Effector memory CD8-positive, alpha-beta T cell (primary cell): ENCODE measurements at regions not wholly inside any gene's neighbourhood (a gene's known extent, or its start where the extent isn't known, plus 50 kb on each side); places are given as distances from the start of the nearest gene placed in this dataset.

ENCODE experiments used
- ATAC-seq: fragments of 150-1000 bp; cut with Tn5 transposase; replicated peaks from 2 replicates; pipeline ENCODE4 v1.10.0; 2021; ENCODE audit warnings: mild to moderate bottlenecking, moderate library complexity
- DNase-seq, 3 experiments: peaks; one replicate each; pipeline ENCODE4 v3.0.0; 2021
- H3K27ac Mint-ChIP-seq, 2 donors: one replicate each; pipeline ENCODE4 v1.8.0; 2022; ENCODE audit warnings: mild to moderate bottlenecking in 2 of 2, mixed read lengths in 2 of 2, moderate library complexity in 2 of 2
- H3K27me3 Mint-ChIP-seq, 2 donors: one replicate each; pipeline ENCODE4 v1.8.0; 2022; ENCODE audit warnings: mixed read lengths in 2 of 2
- H3K36me3 Mint-ChIP-seq: one replicate; pipeline ENCODE4 v1.8.0; 2022; ENCODE audit warnings: mild to moderate bottlenecking, moderate library complexity, mixed read lengths; ENCODE audit not compliant: insufficient read depth
- H3K4me1 Mint-ChIP-seq, 2 donors: one replicate each; pipeline ENCODE4 v1.8.0; 2022; ENCODE audit warnings: low read depth in 2 of 2, mixed read lengths in 2 of 2
- H3K4me3 Mint-ChIP-seq, 2 donors: one replicate each; pipeline ENCODE4 v1.8.0; 2022; ENCODE audit warnings: mild to moderate bottlenecking in 2 of 2, mixed read lengths in 2 of 2, moderate library complexity in 2 of 2
- H3K9me3 Mint-ChIP-seq, 2 donors: one replicate each; pipeline ENCODE4 v1.8.0; 2022; ENCODE audit warnings: mixed read lengths in 2 of 2

- Mint-ChIP-seq H3K9me3 (no peaks in the 10 kb centered on the region), H3K27me3 (peaks cover 10 to 11% of the 10 kb centered on the region in 2 donors), H3K4me3 (no peak overlapping the region), H3K36me3 (no peaks in the 10 kb centered on the region), H3K27ac (no peak overlapping the region), H3K4me1 (no peaks in the 10 kb centered on the region)
- no peak for ATAC-seq
- DNase-seq: no peak
Measured at GRCh38 chr3:106640353-106640752, 736.9 kb upstream of the CCDC54 start.

GRCh38 chr3:106642161-106642560 is 735.1 kb upstream of the CCDC54 start:
- H3K27ac Mint-ChIP-seq: no peak overlapping the region
- H3K4me3 Mint-ChIP-seq: no peak overlapping the region
- H3K4me1 Mint-ChIP-seq: no peaks in the 10 kb centered on the region

GRCh38 chr3:106643684-106644161 is 733.5 kb upstream of the CCDC54 start:
- Mint-ChIP-seq H3K27ac (no peak overlapping the region), H3K4me1 (no peaks in the 10 kb centered on the region), H3K9me3 (no peaks in the 10 kb centered on the region), H3K4me3 (no peak overlapping the region), H3K27me3 (peaks cover 11 to 26% of the 10 kb centered on the region in 2 donors), H3K36me3 (no peaks in the 10 kb centered on the region)
- DNase-seq (no peak), ATAC-seq (no peak)

More at GRCh38 chr3:106642161-106642560, 735.1 kb upstream of the CCDC54 start:
- peaks cover 11 to 17% of the 10 kb centered on the region in 2 donors for H3K27me3 Mint-ChIP-seq
- no peak for DNase-seq
- no peaks in the 10 kb centered on the region for H3K36me3 Mint-ChIP-seq
- no peak for ATAC-seq
- H3K9me3 Mint-ChIP-seq: no peaks in the 10 kb centered on the region

- Mint-ChIP-seq H3K4me1 (no peaks in the 10 kb centered on the region), H3K27ac (no peak overlapping the region), H3K27me3 (no peaks in the 10 kb centered on the region), H3K4me3 (no peak overlapping the region), H3K9me3 (no peaks in the 10 kb centered on the region), H3K36me3 (no peaks in the 10 kb centered on the region)
- DNase-seq (no peak), ATAC-seq (no peak)
Measured at GRCh38 chr3:106673926-106674569, 703.2 kb upstream of the CCDC54 start.

GRCh38 chr3:106675451-106675850 is 701.8 kb upstream of the CCDC54 start:
- H3K36me3 Mint-ChIP-seq: no peaks in the 10 kb centered on the region
- H3K9me3 Mint-ChIP-seq: no peaks in the 10 kb centered on the region
- no peak for ATAC-seq
- H3K27ac Mint-ChIP-seq: no peak overlapping the region
- H3K4me3 Mint-ChIP-seq: no peak overlapping the region
- no peaks in the 10 kb centered on the region for H3K4me1 Mint-ChIP-seq
- DNase-seq: no peak
- peaks cover 8% of the 10 kb centered on the region in 2 donors for H3K27me3 Mint-ChIP-seq

GRCh38 chr3:106678657-106679390 is 698.4 kb upstream of the CCDC54 start:
- H3K9me3 Mint-ChIP-seq: no peaks in the 10 kb centered on the region
- ATAC-seq (no peak), DNase-seq (no peak)
- no peaks in the 10 kb centered on the region for H3K36me3 Mint-ChIP-seq
- H3K27ac Mint-ChIP-seq: no peak overlapping the region
- no peak overlapping the region for H3K4me3 Mint-ChIP-seq
- H3K27me3 Mint-ChIP-seq: peaks cover 16 to 28% of the 10 kb centered on the region in 2 donors
- H3K4me1 Mint-ChIP-seq: no peaks in the 10 kb centered on the region

- no peaks in the 10 kb centered on the region for H3K9me3 Mint-ChIP-seq
- DNase-seq: no peak
- no peaks in the 10 kb centered on the region for H3K36me3 Mint-ChIP-seq
- ATAC-seq: no peak
- peaks cover 0 to 3% of the 10 kb centered on the region in 2 donors for H3K4me1 Mint-ChIP-seq
- H3K27me3 Mint-ChIP-seq: peaks cover 16 to 28% of the 10 kb centered on the region in 2 donors
- H3K4me3 Mint-ChIP-seq: no peak overlapping the region
- H3K27ac Mint-ChIP-seq: no peak overlapping the region
Measured at GRCh38 chr3:106683953-106684620, 693.2 kb upstream of the CCDC54 start.

- Mint-ChIP-seq H3K36me3 (no peaks in the 10 kb centered on the region), H3K27me3 (peaks cover 5 to 17% of the 10 kb centered on the region in 2 donors), H3K4me3 (no peak overlapping the region), H3K27ac (no peak overlapping the region), H3K4me1 (peaks cover 0 to 3% of the 10 kb centered on the region in 2 donors), H3K9me3 (no peaks in the 10 kb centered on the region)
- ATAC-seq (no peak), DNase-seq (no peak)
Measured at GRCh38 chr3:106685745-106686144, 691.5 kb upstream of the CCDC54 start.

GRCh38 chr3:106687905-106688304 is 689.3 kb upstream of the CCDC54 start:
- Mint-ChIP-seq H3K9me3 (no peaks in the 10 kb centered on the region), H3K27me3 (peaks cover 6 to 9% of the 10 kb centered on the region in 2 donors), H3K4me1 (peaks cover 0 to 3% of the 10 kb centered on the region in 2 donors), H3K27ac (no peak overlapping the region), H3K36me3 (no peaks in the 10 kb centered on the region), H3K4me3 (no peak overlapping the region)
- no peak for DNase-seq
- ATAC-seq: no peak

- ATAC-seq (no peak), DNase-seq (no peak)
- Mint-ChIP-seq H3K9me3 (no peaks in the 10 kb centered on the region), H3K27me3 (peaks cover under 1 to 4% of the 10 kb centered on the region in 2 donors), H3K4me1 (peaks cover 0 to 3% of the 10 kb centered on the region in 2 donors), H3K4me3 (no peak overlapping the region), H3K27ac (no peak overlapping the region), H3K36me3 (no peaks in the 10 kb centered on the region)
Measured at GRCh38 chr3:106688464-106688863, 688.8 kb upstream of the CCDC54 start.

- H3K27me3 Mint-ChIP-seq: peaks cover 0 to 4% of the 10 kb centered on the region in 2 donors
- no peak overlapping the region for H3K27ac Mint-ChIP-seq
- no peak overlapping the region for H3K4me3 Mint-ChIP-seq
- DNase-seq (no peak), ATAC-seq (no peak)
- no peaks in the 10 kb centered on the region for H3K9me3 Mint-ChIP-seq
- H3K4me1 Mint-ChIP-seq: peaks cover 0 to 3% of the 10 kb centered on the region in 2 donors
- no peaks in the 10 kb centered on the region for H3K36me3 Mint-ChIP-seq
Measured at GRCh38 chr3:106691476-106691875, 685.8 kb upstream of the CCDC54 start.

- H3K9me3 Mint-ChIP-seq: no peaks in the 10 kb centered on the region
- ATAC-seq: no peak
- no peak overlapping the region for H3K4me3 Mint-ChIP-seq
- H3K36me3 Mint-ChIP-seq: no peaks in the 10 kb centered on the region
- peaks cover 0 to 3% of the 10 kb centered on the region in 2 donors for H3K4me1 Mint-ChIP-seq
- peaks cover 0 to 4% of the 10 kb centered on the region in 2 donors for H3K27me3 Mint-ChIP-seq
- no peak overlapping the region for H3K27ac Mint-ChIP-seq
- DNase-seq: no peak
Measured at GRCh38 chr3:106692624-106693023, 684.6 kb upstream of the CCDC54 start.

GRCh38 chr3:106699122-106699521 is 678.1 kb upstream of the CCDC54 start:
- DNase-seq (no peak), ATAC-seq (no peak)
- Mint-ChIP-seq H3K27me3 (peaks cover 0 to 31% of the 10 kb centered on the region in 2 donors), H3K27ac (no peak overlapping the region), H3K4me1 (no peaks in the 10 kb centered on the region), H3K9me3 (no peaks in the 10 kb centered on the region), H3K4me3 (no peak overlapping the region), H3K36me3 (no peaks in the 10 kb centered on the region)
